Aorta (tissue), 5 donors: ENCODE measurements at regions not wholly inside any gene's neighbourhood (a gene's known extent, or its start where the extent isn't known, plus 50 kb on each side); places are given as distances from the start of the nearest gene placed in this dataset.
A peak's percentile ranks its signal among the peaks of the same experiment; 100 is the strongest.

Experiments
- ATAC-seq: fragments of 200-7000 bp; cut with Tn5 transposase; one replicate; pipeline ENCODE4 v1.9.1; 2022; ENCODE audit warnings: moderate library complexity; ENCODE audit not compliant: low FRiP score
- DNase-seq, 2 donors: peaks; one replicate each; pipeline ENCODE4 v3.0.0-alpha.2; 2020
- H3K27ac ChIP-seq, 2 donors: one replicate each; pipeline ENCODE4 v1.5.1; 2013; ENCODE audit warnings: low read length in 2 of 2, mild to moderate bottlenecking in 2 of 2, moderate library complexity in 2 of 2, control low read depth in 1 of 2, inconsistent platforms in 1 of 2, low read depth in 1 of 2
- H3K27me3 ChIP-seq, 2 donors: one replicate each; pipeline ENCODE4 v1.6.1; 2013; ENCODE audit warnings: control low read depth in 1 of 2, low read length in 1 of 2, mild to moderate bottlenecking in 1 of 2, moderate library complexity in 1 of 2; ENCODE audit not compliant: insufficient read depth in 2 of 2, control insufficient read depth in 1 of 2
- H3K36me3 ChIP-seq, 2 donors: one replicate each; pipeline ENCODE4 v1.6.1; 2013; ENCODE audit warnings: control low read depth in 1 of 2, low read length in 1 of 2, mild to moderate bottlenecking in 1 of 2; ENCODE audit not compliant: insufficient read depth in 2 of 2, control insufficient read depth in 1 of 2
- H3K4me1 ChIP-seq, 2 donors: one replicate each; pipeline ENCODE4 v1.6.1; 2013; ENCODE audit warnings: low read length in 2 of 2, control low read depth in 1 of 2, mild to moderate bottlenecking in 1 of 2, moderate library complexity in 1 of 2; ENCODE audit not compliant: insufficient read depth in 2 of 2, control insufficient read depth in 1 of 2
- H3K4me3 ChIP-seq, 2 donors: one replicate each; pipeline ENCODE4 v1.5.1; 2013; ENCODE audit warnings: low read length in 2 of 2, control low read depth in 1 of 2, mild to moderate bottlenecking in 1 of 2
- H3K9me3 ChIP-seq: one replicate; pipeline ENCODE4 v1.6.1; 2013; ENCODE audit warnings: mild to moderate bottlenecking, low read length; ENCODE audit not compliant: control insufficient read depth
- WGBS, 2 donors: extraction: QIAGEN DNeasy Blood & Tissue Kit; methylation state at CpG; one replicate each; pipeline ENCODE4 v1.1.7; 2013; 5-methylcytosine and 5-hydroxymethylcytosine counted together
- intact Hi-C, 2 donors: fragments of 100-400 bp; cut with DNase I; formaldehyde crosslinking; loops; one replicate each; pipeline versions ENCODE4 v1.14.2 to v1.15.0; 2022
- donor health status: healthy with polysubstance abuse.
- donor health status: Bipolar disorder and iron deficiency.
- donor health status: DM: no; HTN: no; CAD: no.
- donor health status: DM: no; HTN: no; CAD: no.
- donor health status: DM: yes; HTN: yes; CAD: no.

- ATAC-seq, result no peak
- Histone ChIP-seq H3K36me3 (no peaks in the 10 kb centered on the region), H3K27me3 (no peaks in the 10 kb centered on the region), H3K27ac (no peak overlapping the region), H3K4me3 (no peak overlapping the region), H3K4me1 (no peaks in the 10 kb centered on the region), H3K9me3 (no peaks in the 10 kb centered on the region)
- no peak for DNase-seq
- intact Hi-C loops, result no loop called here
- 45 to 47% methylated on average over 2 of the region's 2 CpGs for WGBS, 2 donors
Measured at GRCh38 chr12:127687181-127687580, 579.8 kb upstream of the TMEM132C start.

DNA sequence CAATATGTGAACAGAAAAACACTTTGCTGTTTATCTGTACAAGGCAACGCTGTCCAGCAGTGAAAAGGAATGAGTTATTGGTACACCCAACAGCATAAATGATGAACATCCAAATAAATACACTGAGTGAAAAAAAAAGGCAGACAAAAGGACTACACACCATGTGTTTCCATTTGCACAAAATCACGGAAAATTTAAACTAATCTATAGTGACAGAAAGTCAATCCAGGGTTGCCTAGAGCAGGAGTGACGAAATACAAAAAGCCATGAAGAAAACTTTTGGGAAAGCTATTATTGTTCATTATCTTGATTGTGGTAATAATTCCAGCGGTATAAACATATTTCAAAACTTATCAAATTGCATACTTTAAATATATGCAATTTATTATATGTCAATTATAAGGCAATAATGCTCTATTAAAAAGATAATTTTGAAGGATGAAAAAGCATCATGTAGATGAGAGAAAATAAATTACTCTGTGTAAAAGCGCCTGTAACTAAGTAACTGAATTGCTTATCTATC lies 578.0 kb upstream of the TMEM132C start:
- intact Hi-C loops, result no loop called here
- Histone ChIP-seq H3K9me3 (no peaks in the 10 kb centered on the region), H3K4me3 (no peak overlapping the region), H3K27ac (no peak overlapping the region), H3K27me3 (no peaks in the 10 kb centered on the region), H3K36me3 (no peaks in the 10 kb centered on the region), H3K4me1 (no peaks in the 10 kb centered on the region)
- ATAC-seq (no peak), DNase-seq (no peak)
- WGBS, 2 donors, result 71 to 76% methylated on average over 5 of the region's 5 CpGs

DNA sequence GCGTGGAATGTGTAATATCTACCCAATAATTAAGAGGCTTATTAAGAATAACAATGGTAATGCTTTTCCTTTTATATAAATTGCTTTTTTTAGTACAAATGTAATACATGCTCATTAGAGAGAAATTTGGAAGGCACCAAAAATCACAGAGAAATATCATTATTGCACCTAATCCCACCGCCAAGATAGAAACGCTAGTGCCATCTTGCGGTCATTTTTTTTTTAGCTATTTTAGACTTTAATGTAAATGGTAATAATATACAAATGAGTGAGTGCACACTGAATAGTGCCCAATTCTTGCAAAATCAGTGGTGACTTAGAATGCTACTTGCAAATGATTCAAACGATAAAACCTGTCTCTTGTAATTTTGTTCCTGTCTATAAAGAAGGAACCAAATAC lies 576.8 kb upstream of the TMEM132C start:
- no peaks in the 10 kb centered on the region for H3K4me1 ChIP-seq
- no peaks in the 10 kb centered on the region for H3K36me3 ChIP-seq
- no peak overlapping the region for H3K4me3 ChIP-seq
- intact Hi-C loops, result loop anchor here in 1 of 2 donors (5.0 kb wide), 1 partner anchor 377 kb away; no protein-coding TSS in a partner anchor
- H3K27ac ChIP-seq, result no peak overlapping the region
- 47 to 64% methylated on average over 5 of the region's 5 CpGs for WGBS, 2 donors
- no peaks in the 10 kb centered on the region for H3K9me3 ChIP-seq
- H3K27me3 ChIP-seq, result no peaks in the 10 kb centered on the region
- DNase-seq (no peak), ATAC-seq (no peak)

- no peaks in the 10 kb centered on the region for H3K4me1 ChIP-seq
- H3K9me3 ChIP-seq, result no peaks in the 10 kb centered on the region
- DNase-seq (no peak), ATAC-seq (peak; percentile 41)
- H3K27me3 ChIP-seq, result no peaks in the 10 kb centered on the region
- intact Hi-C loops, result no loop called here
- no peaks in the 10 kb centered on the region for H3K36me3 ChIP-seq
- H3K27ac ChIP-seq, result no peak overlapping the region
- H3K4me3 ChIP-seq, result no peak overlapping the region
Measured at GRCh38 chr12:127696963-127697362, 570.0 kb upstream of the TMEM132C start.

- intact Hi-C loops, result no loop called here
- no peaks in the 10 kb centered on the region for H3K36me3 ChIP-seq
- ATAC-seq (no peak), DNase-seq (no peak)
- WGBS, 2 donors, result 79 to 86% methylated on average over 6 of the region's 6 CpGs
- H3K4me3 ChIP-seq, result no peak overlapping the region
- no peaks in the 10 kb centered on the region for H3K27me3 ChIP-seq
- no peaks in the 10 kb centered on the region for H3K4me1 ChIP-seq
- no peak overlapping the region for H3K27ac ChIP-seq
- no peaks in the 10 kb centered on the region for H3K9me3 ChIP-seq
Measured at GRCh38 chr12:127703026-127703425, 563.9 kb upstream of the TMEM132C start.

DNA sequence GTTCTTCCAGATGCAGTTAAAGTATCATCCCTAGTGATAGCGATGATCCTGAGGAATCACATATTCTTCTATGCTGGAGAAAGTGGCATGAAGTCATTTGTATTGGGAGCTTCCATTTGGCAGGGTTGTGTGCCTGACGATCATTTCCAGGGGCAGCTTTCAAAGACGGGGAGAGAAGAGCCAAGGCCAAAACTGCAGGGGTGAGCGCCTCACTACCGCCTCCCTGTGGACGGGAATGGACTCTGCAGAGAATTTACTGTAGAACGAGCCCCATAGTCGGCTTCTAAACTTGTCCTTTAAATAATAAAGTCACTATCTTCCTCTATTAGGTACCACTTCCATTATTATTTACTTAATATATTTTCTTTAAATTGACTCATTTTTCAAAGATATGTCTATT lies 555.9 kb upstream of the TMEM132C start:
- intact Hi-C loops, result no loop called here
- H3K36me3 ChIP-seq, result no peaks in the 10 kb centered on the region
- no peak overlapping the region for H3K27ac ChIP-seq
- ATAC-seq, result no peak
- no peaks in the 10 kb centered on the region for H3K4me1 ChIP-seq
- H3K9me3 ChIP-seq, result no peaks in the 10 kb centered on the region
- DNase-seq, result no peak
- H3K27me3 ChIP-seq, result no peaks in the 10 kb centered on the region
- 44 to 51% methylated on average over 8 of the region's 8 CpGs for WGBS, 2 donors
- no peak overlapping the region for H3K4me3 ChIP-seq

- no peaks in the 10 kb centered on the region for H3K4me1 ChIP-seq
- H3K36me3 ChIP-seq, result no peaks in the 10 kb centered on the region
- WGBS, 2 donors, result 23 to 27% methylated on average over 2 of the region's 2 CpGs
- no peak overlapping the region for H3K4me3 ChIP-seq
- no peak overlapping the region for H3K27ac ChIP-seq
- no peaks in the 10 kb centered on the region for H3K27me3 ChIP-seq
- H3K9me3 ChIP-seq, result no peaks in the 10 kb centered on the region
- intact Hi-C loops, result no loop called here
- ATAC-seq, result no peak
- DNase-seq, result no peak
Measured at GRCh38 chr12:127712561-127712960, 554.4 kb upstream of the TMEM132C start.

DNA sequence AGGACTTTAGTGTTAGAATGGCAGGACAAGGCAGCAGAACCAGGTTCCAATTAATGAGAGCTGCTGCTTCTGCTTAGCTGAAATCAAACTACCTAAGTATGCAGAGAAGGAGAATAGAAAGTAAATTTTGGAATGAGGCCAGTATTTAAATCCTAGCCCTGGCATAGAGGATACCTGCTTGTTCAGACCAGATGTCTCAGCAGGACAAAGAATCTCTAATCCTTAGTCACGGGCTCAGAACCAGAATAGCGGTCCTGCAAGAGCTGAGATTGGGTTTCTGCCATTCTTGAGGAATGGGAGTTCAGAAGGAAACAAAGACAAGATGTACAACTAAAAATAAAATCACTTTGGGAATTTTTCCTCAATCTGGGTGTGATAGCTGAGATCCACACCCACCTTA lies 550.8 kb upstream of the TMEM132C start:
- H3K9me3 ChIP-seq, result no peaks in the 10 kb centered on the region
- intact Hi-C loops, result no loop called here
- WGBS, 2 donors, result 75 to 85% methylated on average over 2 of the region's 2 CpGs

GRCh38 chr12:127717278-127717677 lies 549.7 kb upstream of the TMEM132C start:
- Histone ChIP-seq H3K36me3 (no peaks in the 10 kb centered on the region), H3K27ac (no peak overlapping the region)

More for the DNA sequence above, 550.8 kb upstream of the TMEM132C start:
- DNase-seq, result no peak
- Histone ChIP-seq H3K27me3 (no peaks in the 10 kb centered on the region), H3K27ac (no peak overlapping the region), H3K4me1 (no peaks in the 10 kb centered on the region), H3K36me3 (no peaks in the 10 kb centered on the region), H3K4me3 (no peak overlapping the region)
- ATAC-seq, result no peak

More at GRCh38 chr12:127717278-127717677, 549.7 kb upstream of the TMEM132C start:
- WGBS, 2 donors, result 75 to 87% methylated on average over 4 of the region's 4 CpGs
- Histone ChIP-seq H3K9me3 (no peaks in the 10 kb centered on the region), H3K27me3 (no peaks in the 10 kb centered on the region), H3K4me3 (no peak overlapping the region), H3K4me1 (no peaks in the 10 kb centered on the region)
- DNase-seq (no peak), ATAC-seq (no peak)
- intact Hi-C loops, result no loop called here
